Lung (tissue), 11 donors: ENCODE measurements at regions not wholly inside any gene's neighbourhood (a gene's known extent, or its start where the extent isn't known, plus 50 kb on each side); places are given as distances from the start of the nearest gene placed in this dataset.

Source experiments
- ATAC-seq: fragments of 200-7000 bp; cut with Tn5 transposase; one replicate; pipeline ENCODE4 v1.9.1; 2020; ENCODE audit warnings: moderate number of reproducible peaks; ENCODE audit not compliant: insufficient read depth, low FRiP score
- DNase-seq, 3 donors: peaks; one replicate each; pipeline ENCODE4 v3.0.0-alpha.2; 2013 to 2017
- H3K27ac ChIP-seq, 2 donors: one replicate each; pipeline ENCODE4 v1.5.1; 2013; ENCODE audit warnings: mild to moderate bottlenecking in 2 of 2, moderate library complexity in 2 of 2, control low read depth in 1 of 2, inconsistent platforms in 1 of 2, low read depth in 1 of 2, low read length in 1 of 2
- H3K27me3 ChIP-seq, 3 donors: one replicate each; pipeline ENCODE4 v1.5.1; 2013; ENCODE audit warnings: low read length in 2 of 3; ENCODE audit not compliant: control insufficient read depth in 3 of 3, insufficient read depth in 3 of 3
- H3K36me3 ChIP-seq, 4 donors: one replicate each; pipeline ENCODE4 v1.5.1; 2013; ENCODE audit warnings: low read length in 4 of 4, mild to moderate bottlenecking in 1 of 4, moderate library complexity in 1 of 4; ENCODE audit not compliant: control insufficient read depth in 4 of 4, insufficient read depth in 4 of 4
- H3K4me1 ChIP-seq, 5 donors: one replicate each; pipeline ENCODE4 v1.5.1; 2013; ENCODE audit warnings: low read length in 5 of 5, mild to moderate bottlenecking in 2 of 5, moderate library complexity in 1 of 5; ENCODE audit not compliant: control insufficient read depth in 5 of 5, insufficient read depth in 5 of 5
- H3K4me3 ChIP-seq: one replicate; pipeline ENCODE4 v1.5.1; 2013; ENCODE audit warnings: mild to moderate bottlenecking, control low read depth, moderate library complexity
- H3K9ac ChIP-seq, 2 donors: one replicate each; pipeline ENCODE4 v1.5.1; 2013; ENCODE audit warnings: low read length in 2 of 2, control low read depth in 1 of 2; ENCODE audit not compliant: insufficient read depth in 1 of 2
- H3K9me3 ChIP-seq, 4 donors: one replicate each; pipeline ENCODE4 v1.5.1; 2013; ENCODE audit warnings: low read length in 3 of 4, mild to moderate bottlenecking in 1 of 4, moderate library complexity in 1 of 4; ENCODE audit not compliant: control insufficient read depth in 4 of 4, insufficient read depth in 3 of 4
- WGBS, 2 donors: extraction: QIAGEN DNeasy Blood & Tissue Kit; methylation state at CpG; one replicate each; pipeline ENCODE4 v1.1.7; 2013; 5-methylcytosine and 5-hydroxymethylcytosine counted together
- TF ChIP-seq, protein P1 (sequence below): IDR thresholded peaks from 2 replicates; pipeline ENCODE4 v1.5.1; 2012; ENCODE audit warnings: mild to moderate bottlenecking; ENCODE audit errors: control extremely low read depth, extremely low read depth
- donor health status: control.
- donor health status: control.
- donor health status: Bipolar disorder and iron deficiency.
- donor health status: healthy.
- donor health status: DM: yes; HTN: yes; CAD: no.

DNA sequence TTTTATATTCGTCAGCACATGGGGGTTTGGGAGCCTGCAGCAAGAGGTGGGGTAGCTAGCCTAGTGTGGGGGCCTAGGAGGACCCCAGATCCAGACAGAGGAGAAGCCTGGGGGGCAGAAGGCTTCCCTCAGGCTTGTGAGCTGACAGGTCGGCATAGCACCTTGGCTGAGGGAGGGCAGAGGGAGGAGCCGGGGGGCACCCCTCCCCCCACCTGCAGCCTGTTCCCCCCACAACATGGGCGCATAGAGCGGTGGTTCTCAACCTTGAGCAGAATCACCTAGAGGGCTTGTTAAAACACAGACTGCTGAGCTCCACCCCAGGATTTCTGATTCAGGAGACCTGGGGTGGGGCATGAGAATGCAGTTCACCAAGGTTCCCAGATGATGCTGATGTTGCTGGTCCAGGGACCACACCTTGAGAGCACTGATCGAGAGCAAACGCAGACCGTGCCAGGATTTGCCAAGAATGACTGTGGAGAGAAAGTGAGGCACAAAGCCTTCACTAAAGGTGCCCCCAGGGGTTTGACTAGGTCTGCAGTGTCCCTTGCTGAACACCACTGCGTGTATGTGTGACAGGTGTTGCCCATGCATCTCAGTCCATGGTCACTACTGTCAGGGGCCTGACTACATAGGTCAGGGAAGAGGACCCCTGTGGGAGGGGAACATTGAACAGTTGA is 163.3 kb downstream of the MACROH2A1 start:
- ATAC-seq (no peak), DNase-seq (peak in 1 of 3 donors; percentile 3)
- WGBS, 2 donors = 85 to 88% methylated on average over 9 of the region's 9 CpGs
- Histone ChIP-seq H3K4me3 (no peak overlapping the region), H3K27ac (no peak overlapping the region), H3K4me1 (peaks cover 0 to 17% (median 8%) of the 10 kb centered on the region in 5 donors), H3K9me3 (no peaks in the 10 kb centered on the region), H3K27me3 (peaks cover 0 to 10% (median 2%) of the 10 kb centered on the region in 3 donors), H3K36me3 (no peaks in the 10 kb centered on the region), H3K9ac (no peak overlapping the region)
- TF ChIP-seq, protein P1, sequence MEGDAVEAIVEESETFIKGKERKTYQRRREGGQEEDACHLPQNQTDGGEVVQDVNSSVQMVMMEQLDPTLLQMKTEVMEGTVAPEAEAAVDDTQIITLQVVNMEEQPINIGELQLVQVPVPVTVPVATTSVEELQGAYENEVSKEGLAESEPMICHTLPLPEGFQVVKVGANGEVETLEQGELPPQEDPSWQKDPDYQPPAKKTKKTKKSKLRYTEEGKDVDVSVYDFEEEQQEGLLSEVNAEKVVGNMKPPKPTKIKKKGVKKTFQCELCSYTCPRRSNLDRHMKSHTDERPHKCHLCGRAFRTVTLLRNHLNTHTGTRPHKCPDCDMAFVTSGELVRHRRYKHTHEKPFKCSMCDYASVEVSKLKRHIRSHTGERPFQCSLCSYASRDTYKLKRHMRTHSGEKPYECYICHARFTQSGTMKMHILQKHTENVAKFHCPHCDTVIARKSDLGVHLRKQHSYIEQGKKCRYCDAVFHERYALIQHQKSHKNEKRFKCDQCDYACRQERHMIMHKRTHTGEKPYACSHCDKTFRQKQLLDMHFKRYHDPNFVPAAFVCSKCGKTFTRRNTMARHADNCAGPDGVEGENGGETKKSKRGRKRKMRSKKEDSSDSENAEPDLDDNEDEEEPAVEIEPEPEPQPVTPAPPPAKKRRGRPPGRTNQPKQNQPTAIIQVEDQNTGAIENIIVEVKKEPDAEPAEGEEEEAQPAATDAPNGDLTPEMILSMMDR = no peak

DNA sequence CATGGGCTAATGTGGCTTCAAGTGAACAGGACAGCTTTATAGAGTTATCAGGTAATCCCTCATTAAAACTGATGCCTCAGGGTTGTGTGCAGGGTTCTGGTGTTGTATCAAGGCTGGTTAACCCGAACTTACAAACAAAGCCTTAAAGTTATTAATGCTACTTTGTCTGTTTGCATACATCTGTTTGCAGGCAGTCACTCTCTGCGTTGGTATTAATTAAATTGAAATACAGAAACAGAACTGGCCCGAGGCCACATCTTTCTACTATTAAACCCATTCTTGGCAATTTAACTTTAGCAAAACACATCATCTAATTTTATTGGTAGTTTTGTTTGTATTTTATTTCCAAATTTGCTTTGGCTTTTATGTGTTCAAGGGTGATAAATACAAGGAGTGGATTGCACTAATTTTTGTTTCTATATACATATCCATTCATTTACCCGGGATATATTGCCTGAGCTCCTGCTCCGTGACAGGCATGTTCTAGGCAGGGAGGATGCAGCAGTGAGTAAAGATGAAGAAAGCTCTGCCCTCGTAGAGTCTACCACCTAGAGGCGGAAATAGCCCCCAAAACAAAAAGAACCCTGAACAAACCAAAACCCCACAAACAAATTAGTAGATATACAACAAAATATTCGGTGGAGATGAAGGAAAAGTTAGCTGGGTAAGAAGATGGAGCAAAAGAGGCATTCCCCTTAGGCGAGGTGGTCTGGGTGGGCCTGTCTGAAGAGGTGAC is 164.2 kb downstream of the MACROH2A1 start:
- Histone ChIP-seq H3K36me3 (no peaks in the 10 kb centered on the region), H3K9ac (no peak overlapping the region), H3K27me3 (peaks cover 0 to 10% (median 0%) of the 10 kb centered on the region in 3 donors), H3K9me3 (no peaks in the 10 kb centered on the region), H3K4me3 (no peak overlapping the region), H3K27ac (no peak overlapping the region), H3K4me1 (peaks cover 0 to 22% (median 10%) of the 10 kb centered on the region in 5 donors)
- WGBS, 2 donors = 88% methylated on average over 9 of the region's 9 CpGs
- DNase-seq = peak in 2 of 3 donors; percentile 43 to 45
- TF ChIP-seq, protein P1 = no peak
- no peak for ATAC-seq

DNA sequence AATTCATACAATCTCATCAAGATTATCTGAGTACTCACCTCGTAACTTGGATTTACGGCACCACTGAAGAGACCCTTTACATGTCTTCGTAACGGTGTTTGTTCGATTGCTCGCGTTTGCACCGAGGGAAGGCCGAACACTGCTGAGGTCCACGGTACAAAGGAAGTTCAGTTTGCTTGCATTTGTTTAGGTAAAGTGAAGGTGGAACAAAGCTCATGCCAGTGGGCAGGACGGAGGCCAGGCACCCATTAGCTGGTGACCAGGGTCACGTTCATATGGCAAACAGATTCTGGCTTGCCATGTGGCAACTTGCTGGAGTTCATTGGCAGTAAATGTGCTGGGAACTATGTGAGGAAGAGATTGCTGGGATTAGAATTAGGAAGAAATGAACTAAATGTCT is 164.8 kb downstream of the MACROH2A1 start:
- no peaks in the 10 kb centered on the region for H3K9me3 ChIP-seq
- H3K4me1 ChIP-seq = peaks cover 0 to 22% (median 6%) of the 10 kb centered on the region in 5 donors
- no peak for DNase-seq
- 92 to 93% methylated on average over 12 of the region's 12 CpGs for WGBS, 2 donors
- no peak overlapping the region for H3K27ac ChIP-seq
- ATAC-seq = no peak
- no peak overlapping the region for H3K9ac ChIP-seq
- H3K36me3 ChIP-seq = no peaks in the 10 kb centered on the region
- no peak overlapping the region for H3K4me3 ChIP-seq
- TF ChIP-seq, protein P1 = no peak
- peaks cover 0 to 10% (median 0%) of the 10 kb centered on the region in 3 donors for H3K27me3 ChIP-seq
